IPS DF 6.9 (cell line): ENCODE measurements at regions not wholly inside any gene's neighbourhood (a gene's known extent, or its start where the extent isn't known, plus 50 kb on each side); places are given as distances from the start of the nearest gene placed in this dataset.

Experiments
- DNase-seq: peaks from one replicate; pipeline ENCODE4 v3.0.0-alpha.2; 2013; ENCODE audit warnings: low read depth, low spot score
- H3K27ac ChIP-seq: one replicate; pipeline ENCODE4 v1.5.1; 2013; ENCODE audit warnings: low read length, control low read depth
- H3K27me3 ChIP-seq: 2 replicates; pipeline ENCODE4 v1.6.1; 2013; ENCODE audit warnings: mild to moderate bottlenecking, low read length; ENCODE audit not compliant: control insufficient read depth, insufficient read depth
- H3K36me3 ChIP-seq: 2 replicates; pipeline ENCODE4 v1.6.1; 2013; ENCODE audit warnings: low read length; ENCODE audit not compliant: control insufficient read depth, insufficient read depth
- H3K4me1 ChIP-seq: 2 replicates; pipeline ENCODE4 v1.6.1; 2013; ENCODE audit warnings: low read length; ENCODE audit not compliant: control insufficient read depth, insufficient read depth
- H3K4me3 ChIP-seq: 2 replicates; pipeline ENCODE4 v1.5.1; 2013; ENCODE audit warnings: mild to moderate bottlenecking, low read length
- H3K9me3 ChIP-seq: 2 replicates; pipeline ENCODE4 v1.6.1; 2013; ENCODE audit warnings: low read length, inconsistent platforms; ENCODE audit not compliant: control insufficient read depth, insufficient read depth
- WGBS: extraction: QIAGEN DNeasy Blood & Tissue Kit; methylation state at CpG from one replicate; pipeline ENCODE4 v1.1.7; 2013; ENCODE audit warnings: mixed read lengths, missing lambda C conversion rate; ENCODE audit not compliant: insufficient read length, insufficient coverage; 5-methylcytosine and 5-hydroxymethylcytosine counted together

DNA sequence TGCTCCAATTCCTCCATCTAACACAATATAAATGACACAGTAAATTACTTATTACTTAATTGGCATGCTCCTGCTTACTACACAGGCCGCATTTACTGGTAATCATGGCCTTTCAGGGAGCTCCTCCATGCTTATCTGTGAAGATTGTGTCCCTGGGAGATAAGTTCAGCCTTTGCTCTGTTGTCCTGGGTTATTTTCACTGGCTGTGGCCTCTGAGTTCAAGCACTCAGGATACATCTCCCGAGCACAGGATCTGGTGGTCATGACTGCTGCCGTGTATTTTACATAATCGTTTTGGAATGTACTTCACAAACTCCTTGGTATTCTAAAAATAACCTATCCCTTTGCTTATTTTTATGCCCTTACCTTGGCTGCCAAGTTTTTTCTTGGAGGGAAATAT lies 215.7 kb downstream of the ICE1 start:
- no CpG with 5 or more reads among the region's 4 CpGs for WGBS
- Histone ChIP-seq H3K27me3 (no peaks in the 10 kb centered on the region), H3K9me3 (no peaks in the 10 kb centered on the region), H3K27ac (no peak overlapping the region), H3K4me3 (no peak overlapping the region), H3K36me3 (no peaks in the 10 kb centered on the region), H3K4me1 (no peaks in the 10 kb centered on the region)
- no peak for DNase-seq

GRCh38 chr5:5637173-5637572 lies 214.7 kb downstream of the ICE1 start:
- no peak for DNase-seq
- Histone ChIP-seq H3K27me3 (no peaks in the 10 kb centered on the region), H3K9me3 (no peaks in the 10 kb centered on the region), H3K4me1 (no peaks in the 10 kb centered on the region), H3K4me3 (no peak overlapping the region), H3K27ac (no peak overlapping the region), H3K36me3 (no peaks in the 10 kb centered on the region)
- no CpG with 5 or more reads among the region's 2 CpGs for WGBS

DNA sequence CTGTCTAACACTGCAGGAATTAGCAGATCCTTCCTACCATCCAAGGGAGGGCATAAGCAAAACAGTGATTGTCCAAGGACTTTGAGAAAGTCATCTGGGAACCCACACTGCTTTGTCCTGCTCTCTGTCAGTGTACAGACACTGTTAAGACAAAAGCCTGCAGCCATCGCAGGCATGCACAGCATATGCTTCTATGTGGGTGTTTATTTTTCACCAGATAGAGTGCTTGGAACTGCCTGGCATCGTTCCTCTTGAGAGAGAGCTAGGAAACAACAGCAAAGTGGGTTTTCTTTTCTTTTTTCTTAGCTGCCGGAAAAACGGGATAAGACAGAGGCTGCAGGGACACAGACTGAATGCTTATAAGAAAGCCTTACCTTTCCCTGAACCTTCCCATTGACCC lies 212.3 kb downstream of the ICE1 start:
- Histone ChIP-seq H3K4me1 (no peaks in the 10 kb centered on the region), H3K27me3 (no peaks in the 10 kb centered on the region), H3K27ac (no peak overlapping the region), H3K36me3 (no peaks in the 10 kb centered on the region), H3K4me3 (no peak overlapping the region), H3K9me3 (no peaks in the 10 kb centered on the region)
- WGBS, result no CpG with 5 or more reads among the region's 4 CpGs
- no peak for DNase-seq

DNA sequence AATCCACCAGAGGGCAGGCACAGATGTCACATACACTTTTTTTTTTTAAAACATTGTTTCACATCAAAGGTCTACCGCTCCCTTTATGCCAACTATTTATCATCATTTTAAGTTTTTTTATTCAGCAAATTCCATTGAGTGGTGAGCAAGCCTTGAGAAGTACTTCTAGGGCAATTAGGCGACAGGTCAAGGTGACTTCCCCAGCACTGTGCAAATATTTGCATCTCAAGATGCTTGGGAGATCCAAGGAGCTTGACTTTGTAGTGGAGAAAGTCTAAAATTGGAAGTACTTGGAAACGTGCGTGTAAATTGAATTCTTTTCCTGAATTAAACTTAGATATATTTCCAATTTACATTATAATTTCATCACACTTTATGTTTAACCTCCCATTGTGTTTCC lies 211.1 kb downstream of the ICE1 start:
- Histone ChIP-seq H3K4me3 (no peak overlapping the region), H3K36me3 (no peaks in the 10 kb centered on the region), H3K9me3 (no peaks in the 10 kb centered on the region), H3K4me1 (no peaks in the 10 kb centered on the region), H3K27ac (no peak overlapping the region), H3K27me3 (no peaks in the 10 kb centered on the region)
- DNase-seq, result no peak
- WGBS, result no CpG with 5 or more reads among the region's 4 CpGs

- Histone ChIP-seq H3K4me1 (no peaks in the 10 kb centered on the region), H3K4me3 (no peak overlapping the region), H3K27ac (no peak overlapping the region), H3K9me3 (no peaks in the 10 kb centered on the region), H3K36me3 (no peaks in the 10 kb centered on the region), H3K27me3 (no peaks in the 10 kb centered on the region)
- no peak for DNase-seq
- no CpG with 5 or more reads among the region's 2 CpGs for WGBS
Observed at GRCh38 chr5:5632678-5633077, 210.2 kb downstream of the ICE1 start.

DNA sequence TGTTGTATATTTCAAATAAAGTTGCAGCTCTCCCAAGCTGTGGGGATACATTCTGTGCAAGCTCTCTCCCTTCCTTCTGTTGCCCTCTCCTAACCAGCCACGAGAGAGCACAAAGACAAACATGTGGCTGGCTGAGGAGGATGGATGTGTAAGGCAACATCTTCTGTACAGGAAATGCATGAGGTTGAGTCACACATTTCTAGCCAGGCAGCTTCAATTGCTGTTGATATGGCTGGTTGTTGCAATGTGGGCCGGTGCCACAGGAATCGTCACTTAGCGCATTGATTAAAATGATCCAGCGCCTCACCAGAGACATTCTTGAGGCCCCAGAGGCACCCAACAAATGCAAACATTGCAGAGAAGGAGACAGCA lies 207.1 kb downstream of the ICE1 start:
- no peaks in the 10 kb centered on the region for H3K36me3 ChIP-seq
- no peaks in the 10 kb centered on the region for H3K27me3 ChIP-seq
- H3K4me3 ChIP-seq, result no peak overlapping the region
- DNase-seq, result no peak
- no peaks in the 10 kb centered on the region for H3K4me1 ChIP-seq
- no peak overlapping the region for H3K27ac ChIP-seq
- no peaks in the 10 kb centered on the region for H3K9me3 ChIP-seq
- WGBS, result no CpG with 5 or more reads among the region's 5 CpGs

GRCh38 chr5:5628866-5629606 lies 206.6 kb downstream of the ICE1 start:
- no CpG with 5 or more reads among the region's 10 CpGs for WGBS
- no peaks in the 10 kb centered on the region for H3K27me3 ChIP-seq

GRCh38 chr5:5626412-5626811 lies 203.9 kb downstream of the ICE1 start:
- Histone ChIP-seq H3K4me1 (no peaks in the 10 kb centered on the region), H3K4me3 (no peak overlapping the region), H3K36me3 (no peaks in the 10 kb centered on the region), H3K27me3 (no peaks in the 10 kb centered on the region), H3K27ac (no peak overlapping the region), H3K9me3 (peaks cover 5% of the 10 kb centered on the region)
- no peak for DNase-seq
- no CpG with 5 or more reads among the region's 1 CpG for WGBS

More at GRCh38 chr5:5628866-5629606, 206.6 kb downstream of the ICE1 start:
- Histone ChIP-seq H3K36me3 (no peaks in the 10 kb centered on the region), H3K4me1 (no peaks in the 10 kb centered on the region), H3K4me3 (no peak overlapping the region), H3K9me3 (no peaks in the 10 kb centered on the region), H3K27ac (no peak overlapping the region)
- no peak for DNase-seq

- no peak overlapping the region for H3K4me3 ChIP-seq
- DNase-seq, result no peak
- H3K9me3 ChIP-seq, result peaks cover 5% of the 10 kb centered on the region
- H3K27ac ChIP-seq, result no peak overlapping the region
- WGBS, result no CpG with 5 or more reads among the region's 3 CpGs
- H3K36me3 ChIP-seq, result no peaks in the 10 kb centered on the region
- no peaks in the 10 kb centered on the region for H3K27me3 ChIP-seq
- no peaks in the 10 kb centered on the region for H3K4me1 ChIP-seq
Observed at GRCh38 chr5:5625491-5625890, 203.0 kb downstream of the ICE1 start.

- no peaks in the 10 kb centered on the region for H3K4me1 ChIP-seq
- DNase-seq, result no peak
- no peaks in the 10 kb centered on the region for H3K36me3 ChIP-seq
- no CpG with 5 or more reads among the region's 2 CpGs for WGBS
- peaks cover 5% of the 10 kb centered on the region for H3K9me3 ChIP-seq
- no peaks in the 10 kb centered on the region for H3K27me3 ChIP-seq
- no peak overlapping the region for H3K27ac ChIP-seq
- H3K4me3 ChIP-seq, result no peak overlapping the region
Observed at GRCh38 chr5:5623397-5623796, 200.9 kb downstream of the ICE1 start.

- peaks cover 5% of the 10 kb centered on the region for H3K9me3 ChIP-seq
- H3K27me3 ChIP-seq, result no peaks in the 10 kb centered on the region
- H3K4me1 ChIP-seq, result no peaks in the 10 kb centered on the region
- no peaks in the 10 kb centered on the region for H3K36me3 ChIP-seq
- no peak overlapping the region for H3K27ac ChIP-seq
- no peak for DNase-seq
- H3K4me3 ChIP-seq, result no peak overlapping the region
Observed at GRCh38 chr5:5622806-5623205, 200.3 kb downstream of the ICE1 start.
